ENCODE measurements at regions not wholly inside any gene's neighbourhood (a gene's known extent, or its start where the extent isn't known, plus 50 kb on each side); places are given as distances from the start of the nearest gene placed in this dataset.

DNA sequence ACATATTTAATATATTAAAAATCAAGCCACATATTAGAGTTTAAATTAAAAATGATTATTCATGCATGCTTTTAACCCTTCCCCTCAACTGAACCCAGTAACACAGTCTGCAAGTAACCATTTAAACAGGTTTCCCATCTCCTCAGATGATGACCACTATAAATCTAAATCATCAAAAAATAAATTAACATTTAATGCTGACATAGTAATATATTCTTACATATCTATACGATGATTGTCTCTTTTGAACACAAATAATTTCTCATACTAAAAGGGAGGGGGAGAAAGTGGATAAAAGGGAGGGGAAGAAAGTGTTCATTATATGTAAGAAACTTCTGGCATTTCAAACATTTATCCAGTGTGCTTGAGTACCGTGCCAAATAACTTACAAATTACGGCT lies 701.6 kb downstream of the MTRR start:
- TF ChIP-seq, protein P1, sequence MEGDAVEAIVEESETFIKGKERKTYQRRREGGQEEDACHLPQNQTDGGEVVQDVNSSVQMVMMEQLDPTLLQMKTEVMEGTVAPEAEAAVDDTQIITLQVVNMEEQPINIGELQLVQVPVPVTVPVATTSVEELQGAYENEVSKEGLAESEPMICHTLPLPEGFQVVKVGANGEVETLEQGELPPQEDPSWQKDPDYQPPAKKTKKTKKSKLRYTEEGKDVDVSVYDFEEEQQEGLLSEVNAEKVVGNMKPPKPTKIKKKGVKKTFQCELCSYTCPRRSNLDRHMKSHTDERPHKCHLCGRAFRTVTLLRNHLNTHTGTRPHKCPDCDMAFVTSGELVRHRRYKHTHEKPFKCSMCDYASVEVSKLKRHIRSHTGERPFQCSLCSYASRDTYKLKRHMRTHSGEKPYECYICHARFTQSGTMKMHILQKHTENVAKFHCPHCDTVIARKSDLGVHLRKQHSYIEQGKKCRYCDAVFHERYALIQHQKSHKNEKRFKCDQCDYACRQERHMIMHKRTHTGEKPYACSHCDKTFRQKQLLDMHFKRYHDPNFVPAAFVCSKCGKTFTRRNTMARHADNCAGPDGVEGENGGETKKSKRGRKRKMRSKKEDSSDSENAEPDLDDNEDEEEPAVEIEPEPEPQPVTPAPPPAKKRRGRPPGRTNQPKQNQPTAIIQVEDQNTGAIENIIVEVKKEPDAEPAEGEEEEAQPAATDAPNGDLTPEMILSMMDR (IDR thresholded peaks at IDR 0.05 in 2 of 3, conservative IDR thresholded peaks at IDR 0.05 in 1 of 3; ENCODE audit: borderline replicate concordance in 1 of 3, insufficient read depth in 1 of 3, low read depth in 2 of 3, low read length in 2 of 3) = no peak
- TF ChIP-seq YY1 (IDR thresholded peaks at IDR 0.05; ENCODE audit: extremely low read depth, insufficient replicate concordance, low read depth, low read length) = no peak
